ENCODE measurements at regions not wholly inside any gene's neighbourhood (a gene's known extent, or its start where the extent isn't known, plus 50 kb on each side); places are given as distances from the start of the nearest gene placed in this dataset.

GRCh38 chr15:69797051-69797595 is 300.6 kb downstream of the TLE3 start:
- Histone ChIP-seq H3K4me1 (ENCODE audit: control insufficient read depth, insufficient read depth, low read length) (peaks cover 9% of the 10 kb centered on the region), H2BK5ac (ENCODE audit: low read depth, low read length, poor library complexity, severe bottlenecking) (no peak overlapping the region), H3K56ac (ENCODE audit: extremely low read depth, insufficient read depth, low read length) (no peak overlapping the region), H2BK15ac (ENCODE audit: low read depth, low read length) (no peak overlapping the region), H3K9me1 (ENCODE audit: insufficient read depth, low read length) (peaks cover 14% of the 10 kb centered on the region), H3K79me1 (ENCODE audit: low read depth in 1 of 2, low read length in 2 of 2) (no peaks in the 10 kb centered on the region), H4K20me1 (ENCODE audit: insufficient read depth, low read length) (no peaks in the 10 kb centered on the region), H3K4ac (ENCODE audit: low read depth, low read length) (no peak overlapping the region), H2BK20ac (ENCODE audit: low read depth, low read length) (no peak overlapping the region), H2AK5ac (ENCODE audit: low read depth, low read length) (peak overlapping the region; percentile 35; the same call in 1 of the 2 replicates), H4K8ac (ENCODE audit: low read depth in 2 of 2, low read length in 2 of 2) (no peak overlapping the region), H2AK9ac (replicated peaks; ENCODE audit: low read depth, low read length, poor library complexity) (no peak overlapping the region), H4K5ac (ENCODE audit: low read depth, low read length) (no peak overlapping the region), H3K4me2 (ENCODE audit: low read depth, low read length) (no peak overlapping the region), H3K9me3 (ENCODE audit: control insufficient read depth, insufficient read depth, low read length) (no peaks in the 10 kb centered on the region), H2AFZ (replicated peaks; ENCODE audit: low read length, poor library complexity) (peak overlapping the region; percentile 29), H4K91ac (ENCODE audit: insufficient read depth, low read depth, low read length) (no peak overlapping the region), H2BK120ac (ENCODE audit: low read depth, low read length) (no peak overlapping the region), H3K4me3 (ENCODE audit: insufficient read depth, low read depth, low read length) (no peak overlapping the region), H3K14ac (replicated peaks; ENCODE audit: low read depth, low read length) (no peak overlapping the region), H3K18ac (ENCODE audit: low read depth, low read length) (no peak overlapping the region), H3K27me3 (ENCODE audit: control insufficient read depth, insufficient read depth, low read length) (peaks cover 7% of the 10 kb centered on the region), H3K36me3 (ENCODE audit: control insufficient read depth, insufficient read depth, low read length) (no peaks in the 10 kb centered on the region), H3K27ac (ENCODE audit: insufficient read depth, low read length) (no peak overlapping the region), H3K9ac (ENCODE audit: low read depth, low read length) (no peak overlapping the region), H3K23ac (ENCODE audit: low read depth, low read length) (no peak overlapping the region)
- dilution Hi-C loops (cut with HindIII; ENCODE audit: low sequenced_read_pairs, unreplicated experiment) (no loop called here), intact Hi-C loops (cut with micrococcal nuclease) (no loop called here), in situ Hi-C loops (cut with MboI; ENCODE audit: low sequenced_read_pairs) (no loop called here)
- WGBS, 2 experiments (ENCODE audit: extremely low coverage in 2 of 2, insufficient read length in 1 of 2): no CpG with 5 or more reads among the region's 6 CpGs
- CTCF ChIA-PET: interaction anchor here (0.7 kb wide), 1 partner anchor 333 kb away, joined by 3 read pairs; no protein-coding TSS in a partner anchor
- TF ChIP-seq CHD1 (IDR thresholded peaks at IDR 0.05; ENCODE audit: low read depth, low read length): no peak
- DNase-seq: no peak
- POLR2A ChIA-PET (ENCODE audit: unreplicated experiment): no interaction called here
- BruUV-seq (replicated peaks): no TSS peak
- no peak for ATAC-seq (ENCODE audit: low read depth)
